ENCODE measurements at regions not wholly inside any gene's neighbourhood (a gene's known extent, or its start where the extent isn't known, plus 50 kb on each side); places are given as distances from the start of the nearest gene placed in this dataset.
"Not testable (repeated sequence)": the region's sequence is repeated elsewhere in the genome, so short reads cannot be mapped to it uniquely, and the experiment has no call there.

DNA sequence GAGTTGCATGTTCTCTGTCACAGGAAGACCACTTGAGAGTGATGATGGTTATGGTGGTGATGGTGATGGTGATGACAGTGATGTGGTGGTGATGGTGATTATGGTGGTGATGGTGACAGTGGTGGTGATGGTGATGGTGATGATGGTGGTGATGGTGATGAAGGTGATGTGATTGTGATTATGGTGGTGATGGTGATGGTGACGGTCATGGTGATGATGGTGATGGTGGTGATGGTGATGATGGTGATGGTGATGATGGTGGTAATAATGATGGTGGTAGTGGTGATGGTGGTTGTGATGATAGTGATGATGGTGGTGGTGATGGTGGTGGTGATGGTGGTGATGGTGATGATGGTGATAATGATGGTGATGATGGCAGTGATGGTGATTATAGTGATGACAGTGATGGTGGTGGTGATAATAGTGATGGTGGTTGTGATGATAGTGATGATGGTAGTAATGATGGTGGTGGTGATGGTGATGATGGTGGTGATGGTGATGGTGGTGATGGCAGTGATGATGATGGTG is 93.7 kb downstream of the ASB1 start:
- DNase-seq (ENCODE audit: low read depth in 2 of 3, low spot score in 2 of 3): no peak

DNA sequence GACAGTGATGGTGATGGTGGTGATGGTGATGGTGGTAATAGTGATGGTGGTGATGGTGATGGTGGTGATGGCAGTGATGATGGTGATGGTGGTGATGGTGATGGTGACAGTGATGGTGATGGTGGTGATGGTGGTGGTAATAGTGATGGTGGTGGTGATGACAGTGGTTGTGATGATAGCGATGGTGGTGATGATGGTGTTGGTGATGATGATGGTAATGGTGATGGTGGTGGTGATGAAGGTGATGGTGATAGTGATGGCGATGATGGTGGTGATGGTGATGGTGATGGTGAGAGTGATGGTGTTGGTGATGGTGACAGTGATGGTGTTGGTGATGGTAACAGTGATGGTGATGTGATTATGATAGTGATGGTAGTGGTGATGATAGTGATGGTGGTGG is 94.3 kb downstream of the ASB1 start:
- no peak for DNase-seq (ENCODE audit: low read depth in 2 of 3, low spot score in 2 of 3)

GRCh38 chr2:238521870-238522269 is 95.1 kb downstream of the ASB1 start:
- no peak for DNase-seq (ENCODE audit: low read depth in 2 of 3, low spot score in 2 of 3)

- no peak for DNase-seq (ENCODE audit: low read depth in 2 of 3, low spot score in 2 of 3)
These were observed 96.7 kb downstream of the ASB1 start for GRCh38 chr2:238523158-238524110.

GRCh38 chr2:238524426-238524983 is 97.8 kb downstream of the ASB1 start:
- DNase-seq (ENCODE audit: low read depth in 2 of 3, low spot score in 2 of 3): no peak

- peak in 1 of 3 donors; percentile 50 for DNase-seq (ENCODE audit: low read depth in 2 of 3, low spot score in 2 of 3)
These were observed 99.3 kb downstream of the ASB1 start for GRCh38 chr2:238525990-238526389.

- no peak for DNase-seq (ENCODE audit: low read depth in 2 of 3, low spot score in 2 of 3)
These were observed 100.8 kb downstream of the ASB1 start for GRCh38 chr2:238527565-238527964.

DNA sequence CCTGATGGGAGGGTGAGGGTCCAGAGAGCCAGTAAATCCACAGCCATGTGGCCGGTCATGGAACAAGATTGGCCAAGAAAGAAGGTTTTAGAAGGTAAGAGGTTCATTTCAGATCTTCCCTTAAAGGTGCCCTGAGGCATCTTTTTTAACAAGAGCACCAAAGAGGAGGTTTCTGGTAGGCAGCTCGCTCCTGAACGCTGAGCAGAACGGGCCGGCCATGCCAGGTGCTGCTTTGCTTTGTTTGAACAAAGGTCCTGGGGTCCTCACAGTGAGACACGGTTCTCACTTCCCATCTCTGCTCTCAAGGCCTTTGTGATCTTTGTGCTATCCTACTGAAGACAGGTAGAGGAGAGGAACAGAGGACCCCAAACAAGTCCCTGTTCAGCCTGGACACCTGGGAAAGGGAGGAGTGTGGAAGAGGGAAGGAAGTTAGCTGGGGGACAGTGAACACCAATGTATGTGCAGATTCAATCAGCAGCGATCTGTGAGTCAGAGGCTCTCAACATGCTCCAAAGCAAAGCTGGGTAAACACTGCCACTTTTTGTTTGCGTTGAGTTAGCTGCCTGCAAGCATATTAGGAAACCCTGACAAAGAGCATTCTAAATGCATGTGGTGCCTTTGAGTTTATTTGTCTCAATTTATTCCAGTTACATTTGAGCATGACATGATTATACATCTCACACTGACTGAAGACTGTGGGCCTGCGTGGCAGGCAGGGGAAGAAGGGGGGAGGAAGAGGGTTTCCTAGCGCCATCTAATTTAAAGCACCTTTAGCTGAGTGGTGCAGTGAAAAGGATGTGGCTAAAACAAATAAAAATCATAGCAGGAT is 102.4 kb downstream of the ASB1 start:
- DNase-seq (ENCODE audit: low read depth in 2 of 3, low spot score in 2 of 3): no peak

DNA sequence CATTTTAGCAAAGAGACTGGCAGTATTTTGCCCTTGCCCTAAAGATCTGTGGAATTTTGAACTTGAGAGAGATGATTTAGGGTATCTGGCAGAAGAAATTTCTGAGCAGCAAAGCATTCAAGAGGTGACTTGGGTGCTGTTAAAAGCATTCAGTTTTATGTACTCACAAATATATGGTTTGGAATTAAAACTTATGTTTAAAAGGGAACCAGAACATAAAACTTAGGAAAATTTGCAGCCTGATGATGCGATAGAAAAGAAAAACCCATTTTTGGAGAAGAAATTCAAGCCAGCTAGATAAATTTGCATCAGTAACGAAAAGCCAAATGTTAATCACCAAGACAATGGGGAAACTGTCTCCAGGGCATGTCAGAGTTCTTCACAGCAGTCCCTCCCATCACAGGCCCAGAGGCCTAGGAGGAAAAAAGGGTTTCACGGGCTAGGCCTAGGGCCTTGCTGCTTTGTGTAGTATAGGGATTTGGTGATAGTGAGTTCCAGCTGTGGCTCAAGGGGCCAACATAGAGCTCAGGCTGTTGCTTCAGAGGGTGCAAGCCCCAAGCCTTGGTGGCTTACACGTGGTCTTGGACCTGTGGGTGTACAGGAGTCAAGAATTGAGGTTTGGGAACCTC is 104.4 kb downstream of the ASB1 start:
- not testable (repeated sequence) for DNase-seq (ENCODE audit: low read depth in 2 of 3, low spot score in 2 of 3)

GRCh38 chr2:238543732-238544131 is 117.0 kb downstream of the ASB1 start:
- DNase-seq (ENCODE audit: low read depth in 2 of 3, low spot score in 2 of 3): not testable (repeated sequence)

GRCh38 chr2:238548902-238549462 is 122.3 kb downstream of the ASB1 start:
- no peak for DNase-seq (ENCODE audit: low read depth in 2 of 3, low spot score in 2 of 3)

DNA sequence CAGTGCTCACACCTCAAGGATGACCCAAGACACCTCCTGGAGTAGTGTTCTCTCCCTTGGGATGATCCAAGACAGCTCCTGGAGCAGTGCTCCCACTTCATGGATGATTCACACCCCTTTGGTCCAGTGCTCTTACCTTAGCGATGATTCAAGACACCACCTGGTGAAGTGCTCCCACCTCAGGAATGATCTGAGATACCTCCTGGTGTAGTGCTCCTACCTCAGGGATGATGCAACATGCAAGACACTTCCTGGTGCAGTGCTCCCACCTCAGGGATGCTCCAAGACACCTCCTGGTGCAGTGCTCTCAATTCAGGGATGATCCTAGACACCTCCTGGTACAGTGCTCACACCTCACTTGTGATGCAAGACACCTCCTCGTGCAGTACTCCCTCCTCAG is 123.1 kb downstream of the ASB1 start:
- DNase-seq (ENCODE audit: low read depth in 2 of 3, low spot score in 2 of 3): no peak

GRCh38 chr2:238551091-238551490 is 124.4 kb downstream of the ASB1 start:
- DNase-seq (ENCODE audit: low read depth in 2 of 3, low spot score in 2 of 3): no peak

- DNase-seq (ENCODE audit: low read depth in 2 of 3, low spot score in 2 of 3): no peak
These were observed 125.5 kb downstream of the ASB1 start for GRCh38 chr2:238552226-238552625.

- DNase-seq (ENCODE audit: low read depth in 2 of 3, low spot score in 2 of 3): no peak
These were observed 126.4 kb downstream of the ASB1 start for GRCh38 chr2:238553159-238553558.

DNA sequence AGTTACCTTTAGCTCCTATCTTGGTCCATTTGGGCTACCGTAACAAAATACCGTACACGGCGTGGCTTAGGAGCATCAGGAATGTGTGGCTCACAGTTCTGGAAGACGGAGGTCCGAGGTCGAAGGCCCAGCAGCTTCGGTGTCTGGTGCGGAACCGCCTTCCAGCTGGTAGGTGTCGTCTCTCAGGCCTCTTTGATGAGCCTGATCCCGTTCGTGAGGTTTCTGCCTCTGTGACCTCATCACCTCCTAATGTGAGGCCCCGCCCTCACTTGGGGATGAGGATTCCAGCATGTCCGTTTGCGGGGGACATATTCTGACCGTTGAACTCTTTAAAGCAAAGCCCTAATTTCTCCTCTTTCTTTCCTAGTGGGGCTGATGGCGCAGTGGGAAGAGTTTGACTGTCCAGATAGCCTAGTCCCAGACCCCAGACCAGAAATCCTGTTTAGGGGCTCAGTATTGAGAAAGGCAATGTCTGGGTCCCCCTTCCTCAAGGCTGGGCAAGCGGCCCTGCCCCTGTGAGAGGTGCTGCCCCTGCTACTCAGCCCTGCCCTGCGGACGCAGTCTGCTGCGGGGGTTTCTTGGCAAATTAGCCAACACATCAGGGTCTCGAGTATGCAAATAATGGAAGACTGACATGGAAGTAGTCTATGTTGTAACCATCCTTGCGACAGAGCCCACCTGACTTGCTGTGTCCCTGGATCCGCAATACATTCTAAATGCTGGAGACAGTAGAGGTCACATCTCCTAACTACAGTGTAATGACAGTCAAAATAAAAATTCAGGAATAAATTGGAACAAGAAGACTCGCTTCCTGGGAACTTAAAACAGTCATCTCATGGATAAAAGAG is 128.0 kb downstream of the ASB1 start:
- DNase-seq (ENCODE audit: low read depth in 2 of 3, low spot score in 2 of 3): no peak

DNA sequence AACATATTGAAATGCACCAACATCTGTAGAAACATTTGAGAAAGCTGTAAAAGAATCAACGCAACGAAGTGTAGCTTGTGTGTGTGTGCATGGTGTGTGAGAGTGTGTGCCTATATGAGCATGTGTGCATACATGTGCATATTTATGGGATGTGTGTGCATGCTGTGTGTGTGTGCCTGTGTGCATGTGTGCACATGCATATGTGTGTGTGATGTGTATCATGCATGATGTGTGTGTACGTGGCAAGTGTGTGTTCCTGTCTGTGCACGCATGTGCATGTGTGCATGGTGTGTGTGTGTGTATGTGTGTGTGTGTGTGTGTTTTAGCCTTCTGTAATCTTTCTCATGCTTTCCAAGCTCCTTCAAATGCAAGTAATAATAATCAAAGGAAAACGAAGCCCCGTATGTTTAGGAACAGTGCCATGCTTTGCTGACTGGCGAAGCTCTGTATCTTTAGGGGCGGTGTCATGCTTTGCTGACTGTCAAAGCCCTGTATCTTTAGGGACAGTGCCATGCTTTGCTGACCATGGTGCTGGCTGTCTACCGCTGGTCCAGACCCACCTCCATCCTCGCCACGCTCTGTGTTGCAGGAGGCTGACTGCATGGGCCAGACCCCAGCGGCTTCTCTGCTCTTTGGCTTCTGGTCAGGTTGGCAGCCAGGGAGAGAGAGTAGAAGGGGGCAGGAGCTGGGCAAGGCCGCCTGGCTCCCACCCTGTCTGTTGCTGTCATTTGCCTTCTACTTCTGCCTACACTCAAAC is 129.2 kb downstream of the ASB1 start:
- no peak for DNase-seq (ENCODE audit: low read depth in 2 of 3, low spot score in 2 of 3)

- no peak for DNase-seq (ENCODE audit: low read depth in 2 of 3, low spot score in 2 of 3)
These were observed 130.7 kb downstream of the ASB1 start for GRCh38 chr2:238557431-238557830.

- no peak for DNase-seq (ENCODE audit: low read depth in 2 of 3, low spot score in 2 of 3)
These were observed 131.2 kb downstream of the ASB1 start for GRCh38 chr2:238557936-238558335.

All from hematopoietic multipotent progenitor cell (in vitro differentiated cells).